A673 (cell line): ENCODE measurements at regions not wholly inside any gene's neighbourhood (a gene's known extent, or its start where the extent isn't known, plus 50 kb on each side); places are given as distances from the start of the nearest gene placed in this dataset.
A peak's percentile ranks its signal among the peaks of the same experiment; 100 is the strongest.

Source experiments
- BruUV-seq: library from RNA; stranded (reverse); fragments of 400-500 nt; replicated peaks from 2 replicates; lab custom pipeline; 2021; lab: Mats Ljungman, UMichigan
- CTCF ChIA-PET: fragments of 300-600 bp; sonication (Branson Sonifier 250); formaldehyde crosslinking; loops from one replicate; lab custom pipeline; 2022; ENCODE audit warnings: antibody characterized with exemption; lab: Charles Lee
- POLR2A ChIA-PET: fragments of 300-600 bp; sonication (Branson Sonifier 250); formaldehyde crosslinking; loops from one replicate; lab custom pipeline; 2022; ENCODE audit warnings: antibody characterized with exemption; ENCODE audit not compliant: low non-redundant PET; lab: Charles Lee
- DNase-seq: peaks from one replicate; pipeline ENCODE4 v3.0.0-alpha.2; 2015; ENCODE audit warnings: low spot score
- H3K27ac ChIP-seq: fragments of 200-600 bp; sonication (generic); 2 replicates; pipeline ENCODE4 v1.5.1; 2016; ENCODE audit warnings: mixed run types, low read depth, mild to moderate bottlenecking, mixed read lengths, antibody characterized with exemption, low read length; ENCODE audit not compliant: poor library complexity, severe bottlenecking
- H3K27me3 ChIP-seq: fragments of 200-600 bp; sonication (generic); replicated peaks from 2 replicates; pipeline ENCODE4 v1.6.1; 2017; ENCODE audit warnings: mixed run types, low read depth, mild to moderate bottlenecking, mixed read lengths, antibody characterized with exemption, low read length; ENCODE audit not compliant: insufficient read depth, poor library complexity
- H3K36me3 ChIP-seq: fragments of 200-600 bp; sonication (generic); 2 replicates; pipeline ENCODE4 v1.6.1; 2016; ENCODE audit warnings: mixed run types, mild to moderate bottlenecking, mixed read lengths, antibody characterized with exemption, low read length; ENCODE audit not compliant: insufficient read depth, poor library complexity, severe bottlenecking
- H3K4me1 ChIP-seq: fragments of 200-600 bp; sonication (generic); 2 replicates; pipeline ENCODE4 v1.6.1; 2017; ENCODE audit warnings: mixed run types, mild to moderate bottlenecking, mixed read lengths, antibody characterized with exemption, low read length; ENCODE audit not compliant: insufficient read depth, poor library complexity, severe bottlenecking
- H3K4me3 ChIP-seq: fragments of 200-600 bp; sonication (generic); 2 replicates; pipeline ENCODE4 v1.5.1; 2016; ENCODE audit warnings: low read depth, mixed run types, mild to moderate bottlenecking, mixed read lengths, low read length; ENCODE audit not compliant: poor library complexity, severe bottlenecking
- H3K9me3 ChIP-seq: fragments of 200-600 bp; sonication (generic); 2 replicates; pipeline ENCODE4 v1.6.1; 2016; ENCODE audit warnings: mixed run types, low read depth, mild to moderate bottlenecking, mixed read lengths, antibody characterized with exemption, low read length; ENCODE audit not compliant: poor library complexity, severe bottlenecking
- EZH2 ChIP-seq: fragments of 200-600 bp; sonication (generic); IDR thresholded peaks from 2 replicates; pipeline ENCODE4 v1.6.1; 2017; ENCODE audit warnings: borderline replicate concordance, low read depth, mild to moderate bottlenecking, mixed read lengths, antibody characterized with exemption, low read length; ENCODE audit not compliant: poor library complexity, severe bottlenecking
- intact Hi-C: fragments of 100-400 bp; cut with micrococcal nuclease; formaldehyde crosslinking; loops from one replicate; pipeline ENCODE4 v1.10.0; 2022; ENCODE audit not compliant: unreplicated experiment
- TF ChIP-seq, protein P1 (sequence below): fragments of 300-800, 200-600 bp; sonication (generic); conservative IDR thresholded peaks from 2 replicates; pipeline ENCODE4 v1.5.1; 2017; ENCODE audit warnings: low read depth, mild to moderate bottlenecking, antibody characterized with exemption, low read length, moderate library complexity, mixed read lengths

DNA sequence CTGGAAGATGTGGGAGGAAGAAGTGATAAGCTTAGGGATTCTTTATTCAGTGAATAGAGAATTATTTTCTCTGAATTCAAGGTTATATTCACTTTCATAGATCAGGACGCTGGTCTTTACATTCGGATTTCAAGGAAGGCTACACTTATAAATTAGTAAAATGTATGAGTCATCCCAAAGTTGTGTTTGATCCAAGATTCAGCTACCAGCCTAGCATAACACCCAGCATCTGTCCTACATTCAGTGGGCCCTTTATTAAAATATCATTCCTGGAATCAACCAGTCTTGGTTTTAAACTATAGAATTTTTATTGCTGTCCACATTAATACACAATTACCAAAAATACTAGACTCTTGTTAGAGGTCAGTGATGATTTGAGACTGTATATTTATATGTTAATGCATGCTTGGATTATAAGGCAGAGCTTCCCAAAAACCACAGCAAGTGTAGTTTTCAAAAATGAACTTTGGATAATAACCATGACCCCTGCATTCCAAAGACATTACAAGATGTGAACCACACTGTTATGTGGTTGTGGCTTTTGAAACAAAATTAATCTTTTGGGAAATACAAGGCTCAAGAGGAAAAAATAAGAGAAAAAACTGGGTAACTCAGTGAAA is 210.7 kb upstream of the CNR1 start:
- TF ChIP-seq EZH2, result no peak
- TF ChIP-seq, protein P1, sequence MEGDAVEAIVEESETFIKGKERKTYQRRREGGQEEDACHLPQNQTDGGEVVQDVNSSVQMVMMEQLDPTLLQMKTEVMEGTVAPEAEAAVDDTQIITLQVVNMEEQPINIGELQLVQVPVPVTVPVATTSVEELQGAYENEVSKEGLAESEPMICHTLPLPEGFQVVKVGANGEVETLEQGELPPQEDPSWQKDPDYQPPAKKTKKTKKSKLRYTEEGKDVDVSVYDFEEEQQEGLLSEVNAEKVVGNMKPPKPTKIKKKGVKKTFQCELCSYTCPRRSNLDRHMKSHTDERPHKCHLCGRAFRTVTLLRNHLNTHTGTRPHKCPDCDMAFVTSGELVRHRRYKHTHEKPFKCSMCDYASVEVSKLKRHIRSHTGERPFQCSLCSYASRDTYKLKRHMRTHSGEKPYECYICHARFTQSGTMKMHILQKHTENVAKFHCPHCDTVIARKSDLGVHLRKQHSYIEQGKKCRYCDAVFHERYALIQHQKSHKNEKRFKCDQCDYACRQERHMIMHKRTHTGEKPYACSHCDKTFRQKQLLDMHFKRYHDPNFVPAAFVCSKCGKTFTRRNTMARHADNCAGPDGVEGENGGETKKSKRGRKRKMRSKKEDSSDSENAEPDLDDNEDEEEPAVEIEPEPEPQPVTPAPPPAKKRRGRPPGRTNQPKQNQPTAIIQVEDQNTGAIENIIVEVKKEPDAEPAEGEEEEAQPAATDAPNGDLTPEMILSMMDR, result no peak
- Histone ChIP-seq H3K27ac (no peak overlapping the region), H3K4me3 (no peak overlapping the region), H3K27me3 (no peaks in the 10 kb centered on the region), H3K9me3 (no peaks in the 10 kb centered on the region), H3K36me3 (no peaks in the 10 kb centered on the region), H3K4me1 (peaks cover 4% of the 10 kb centered on the region)
- no TSS peak for BruUV-seq
- peak; percentile 48 for DNase-seq
- ChIA-PET CTCF (no interaction called here), POLR2A (no interaction called here)
- intact Hi-C loops, result no loop called here

DNA sequence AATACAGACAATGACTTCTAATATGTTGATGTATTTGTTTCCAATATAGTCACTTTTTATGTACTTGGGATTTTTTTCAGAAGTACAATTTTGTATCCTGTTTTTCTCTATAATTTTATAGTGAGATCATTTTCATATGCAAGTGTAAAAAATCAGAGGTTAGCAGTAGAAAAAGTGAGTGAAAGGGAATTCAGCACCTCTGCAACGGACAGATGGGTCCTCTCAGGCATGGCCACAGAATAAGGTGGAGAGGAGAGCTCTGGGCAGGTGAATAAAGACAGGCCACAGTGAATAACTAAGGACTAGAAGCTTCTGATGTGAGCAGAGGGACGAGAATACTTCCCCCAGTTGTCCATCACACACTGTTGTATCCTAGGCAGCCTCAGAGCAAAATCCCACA is 210.1 kb upstream of the CNR1 start:
- BruUV-seq, result no TSS peak
- CTCF ChIA-PET, result no interaction called here

DNA sequence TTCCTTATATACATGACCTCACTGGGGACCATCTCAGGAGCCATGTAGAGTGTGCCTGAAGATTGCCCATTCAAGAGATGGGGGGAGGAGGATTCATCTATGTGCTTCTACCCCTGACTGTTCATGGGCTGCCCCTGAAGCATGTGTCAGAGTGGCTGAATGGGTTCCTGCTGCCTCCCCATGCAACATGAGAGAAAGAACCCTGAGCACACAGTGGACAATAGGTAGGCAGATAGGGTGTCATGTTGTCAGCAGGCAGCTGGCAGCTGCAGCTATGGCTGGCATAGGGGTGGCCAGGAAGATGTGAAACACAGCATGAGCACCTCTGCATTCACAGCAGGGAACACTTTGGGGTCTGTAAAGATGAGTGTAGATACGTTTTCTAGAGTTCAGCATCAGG is 208.4 kb upstream of the CNR1 start:
- no peaks in the 10 kb centered on the region for H3K9me3 ChIP-seq
- BruUV-seq, result no TSS peak
- no peak for TF ChIP-seq EZH2
- TF ChIP-seq, protein P1, result no peak
- intact Hi-C loops, result no loop called here
- H3K4me3 ChIP-seq, result no peak overlapping the region
- H3K27me3 ChIP-seq, result no peaks in the 10 kb centered on the region
- DNase-seq, result no peak
- ChIA-PET CTCF (interaction anchor here (0.6 kb wide), 1 partner anchor 1069 kb away, joined by 7 read pairs; no protein-coding TSS in a partner anchor), POLR2A (no interaction called here)
- no peaks in the 10 kb centered on the region for H3K36me3 ChIP-seq
- H3K27ac ChIP-seq, result no peak overlapping the region
- peaks cover 4% of the 10 kb centered on the region for H3K4me1 ChIP-seq

More for the DNA sequence above, 210.1 kb upstream of the CNR1 start:
- Histone ChIP-seq H3K9me3 (no peaks in the 10 kb centered on the region), H3K27me3 (no peaks in the 10 kb centered on the region), H3K36me3 (no peaks in the 10 kb centered on the region), H3K27ac (no peak overlapping the region), H3K4me3 (no peak overlapping the region), H3K4me1 (peaks cover 4% of the 10 kb centered on the region)
- intact Hi-C loops, result no loop called here
- no peak for TF ChIP-seq EZH2
- TF ChIP-seq, protein P1, result no peak
- no peak for DNase-seq
- POLR2A ChIA-PET, result no interaction called here
